ENCODE measurements at regions not wholly inside any gene's neighbourhood (a gene's known extent, or its start where the extent isn't known, plus 50 kb on each side); places are given as distances from the start of the nearest gene placed in this dataset.

DNA sequence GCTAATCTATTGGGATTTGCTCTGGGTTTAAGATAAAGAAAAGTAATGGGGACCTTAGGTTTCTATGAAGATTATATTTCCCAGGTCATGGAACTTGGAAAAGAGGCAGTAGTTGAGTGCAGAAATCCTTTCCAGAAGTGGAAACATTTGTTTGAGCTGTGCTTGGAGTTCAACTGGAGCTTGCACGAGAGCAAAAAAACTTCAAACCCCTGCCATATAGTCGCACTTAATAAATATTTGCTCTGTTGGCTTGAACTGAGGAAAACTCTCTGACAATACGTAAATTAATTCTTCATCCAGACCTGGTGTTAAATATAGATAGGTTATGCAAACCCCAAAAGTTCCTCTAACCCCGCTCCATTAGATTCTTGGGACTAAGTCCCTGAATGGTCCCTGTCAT lies 52.8 kb upstream of the COL24A1 start:
- POLR2A ChIA-PET (ENCODE audit: partially characterized antibody) = no interaction called here
- H3K79me1 ChIP-seq (ENCODE audit: low read depth, low read length) = no peaks in the 10 kb centered on the region
- no peak overlapping the region for H3K9ac ChIP-seq (replicated peaks in 1 of 4; ENCODE audit: extremely low read depth in 1 of 4, low read depth in 3 of 4, low read length in 3 of 4)
- H2BK15ac ChIP-seq (ENCODE audit: low read length) = no peak overlapping the region
- no peak overlapping the region for H2AFZ ChIP-seq (ENCODE audit: low read length)
- peaks cover 0 to 2% of the 10 kb centered on the region in 2 experiments for H4K20me1 ChIP-seq (replicated peaks in 1 of 2; ENCODE audit: control insufficient read depth in 1 of 2, insufficient read depth in 2 of 2, low read length in 2 of 2)
- no peak for DNase-seq (ENCODE audit: low read depth in 1 of 2, low spot score in 2 of 2)
- H3K4me2 ChIP-seq (ENCODE audit: insufficient read depth in 1 of 2, low read depth in 2 of 2, low read length in 2 of 2) = no peak overlapping the region
- H3K27ac ChIP-seq (ENCODE audit: low read depth, low read length) = no peak overlapping the region
- no peak overlapping the region for H2BK120ac ChIP-seq (replicated peaks; ENCODE audit: low read depth, low read length)
- no peak overlapping the region for H2BK5ac ChIP-seq (ENCODE audit: low read depth, low read length)
- H3K23ac ChIP-seq (ENCODE audit: insufficient read length) = no peak overlapping the region
- H2BK20ac ChIP-seq (ENCODE audit: low read length) = no peak overlapping the region
- H3K4me1 ChIP-seq (replicated peaks in 1 of 4; ENCODE audit: control insufficient read depth in 3 of 4, insufficient read depth in 4 of 4, low read length in 3 of 4) = no peaks in the 10 kb centered on the region
- H3K4ac ChIP-seq (replicated peaks; ENCODE audit: insufficient read length, low read depth, low read length) = no peak overlapping the region
- H2AK5ac ChIP-seq (ENCODE audit: low read depth, low read length) = no peak overlapping the region
- FAIRE-seq = no peak
- no peaks in the 10 kb centered on the region for H3K79me2 ChIP-seq (ENCODE audit: control insufficient read depth in 1 of 2, insufficient read depth in 2 of 2, low read length in 2 of 2)
- no peak overlapping the region for H2BK12ac ChIP-seq (ENCODE audit: low read depth, low read length)
- no peak overlapping the region for H4K91ac ChIP-seq (replicated peaks; ENCODE audit: insufficient read length, low read length)
- H3K27me3 ChIP-seq (replicated peaks in 1 of 4; ENCODE audit: control insufficient read depth in 3 of 4, extremely low read depth in 1 of 4, insufficient read depth in 3 of 4, low read length in 3 of 4) = no peaks in the 10 kb centered on the region
- H3K18ac ChIP-seq (ENCODE audit: extremely low read depth, low read length) = no peak overlapping the region
- H4K5ac ChIP-seq (ENCODE audit: insufficient read length, low read depth, low read length) = no peak overlapping the region
- H3K4me3 ChIP-seq (ENCODE audit: extremely low read depth in 1 of 4, insufficient read depth in 2 of 4, low read depth in 3 of 4, low read length in 4 of 4) = no peak overlapping the region
- H3K36me3 ChIP-seq (ENCODE audit: control insufficient read depth in 2 of 4, insufficient read depth in 4 of 4, low read length in 3 of 4) = no peaks in the 10 kb centered on the region
- CTCF ChIA-PET (ENCODE audit: partially characterized antibody) = no interaction called here
- no peak overlapping the region for H3K56ac ChIP-seq (replicated peaks; ENCODE audit: insufficient read length, low read depth, low read length)
- 94% methylated on average over 4 of the region's 4 CpGs; no CpG with 5 or more reads in 1 of the 2 experiments for WGBS, 2 experiments (ENCODE audit: extremely low coverage in 1 of 2, insufficient coverage in 1 of 2, insufficient read length in 1 of 2, insufficient replicate concordance in 2 of 2, low coverage in 1 of 2, low lambda C conversion rate in 2 of 2, missing lambda C conversion rate in 1 of 2)
- no peak overlapping the region for H4K8ac ChIP-seq (ENCODE audit: extremely low read depth, insufficient read depth, low read length)
- H3K9me3 ChIP-seq (ENCODE audit: insufficient read depth in 2 of 2, low read depth in 1 of 2, low read length in 1 of 2) = no peaks in the 10 kb centered on the region
- no peaks in the 10 kb centered on the region for H3K23me2 ChIP-seq (ENCODE audit: low read depth, low read length)
- no peak overlapping the region for H3K14ac ChIP-seq (ENCODE audit: insufficient read length)
- TF ChIP-seq ZNF274 (IDR thresholded peaks at IDR 0.05; ENCODE audit: borderline replicate concordance, extremely low read depth, low read length) (no peak), SP1 (IDR thresholded peaks at IDR 0.05; ENCODE audit: low read depth, low read length) (no peak), SRF (IDR thresholded peaks at IDR 0.05; ENCODE audit: low read depth, low read length) (no peak), GABPA (IDR thresholded peaks at IDR 0.05; ENCODE audit: borderline replicate concordance, insufficient read depth, low read length) (no peak), RFX5 (IDR thresholded peaks at IDR 0.05; ENCODE audit: borderline replicate concordance, low read depth, low read length) (no peak), BRCA1 (IDR thresholded peaks at IDR 0.05; ENCODE audit: low read depth, low read length) (no peak), SIN3A (conservative IDR thresholded peaks at IDR 0.05 in 1 of 2, IDR thresholded peaks at IDR 0.05 in 1 of 2; ENCODE audit: low read depth in 1 of 2, low read length in 2 of 2) (no peak), POU5F1 (IDR thresholded peaks at IDR 0.05; ENCODE audit: low read depth, low read length) (no peak), GTF2F1 (IDR thresholded peaks at IDR 0.05; ENCODE audit: borderline replicate concordance, low read depth, low read length) (no peak), JUND (IDR thresholded peaks at IDR 0.05; ENCODE audit: low read length) (no peak)
- TF ChIP-seq, protein P1, sequence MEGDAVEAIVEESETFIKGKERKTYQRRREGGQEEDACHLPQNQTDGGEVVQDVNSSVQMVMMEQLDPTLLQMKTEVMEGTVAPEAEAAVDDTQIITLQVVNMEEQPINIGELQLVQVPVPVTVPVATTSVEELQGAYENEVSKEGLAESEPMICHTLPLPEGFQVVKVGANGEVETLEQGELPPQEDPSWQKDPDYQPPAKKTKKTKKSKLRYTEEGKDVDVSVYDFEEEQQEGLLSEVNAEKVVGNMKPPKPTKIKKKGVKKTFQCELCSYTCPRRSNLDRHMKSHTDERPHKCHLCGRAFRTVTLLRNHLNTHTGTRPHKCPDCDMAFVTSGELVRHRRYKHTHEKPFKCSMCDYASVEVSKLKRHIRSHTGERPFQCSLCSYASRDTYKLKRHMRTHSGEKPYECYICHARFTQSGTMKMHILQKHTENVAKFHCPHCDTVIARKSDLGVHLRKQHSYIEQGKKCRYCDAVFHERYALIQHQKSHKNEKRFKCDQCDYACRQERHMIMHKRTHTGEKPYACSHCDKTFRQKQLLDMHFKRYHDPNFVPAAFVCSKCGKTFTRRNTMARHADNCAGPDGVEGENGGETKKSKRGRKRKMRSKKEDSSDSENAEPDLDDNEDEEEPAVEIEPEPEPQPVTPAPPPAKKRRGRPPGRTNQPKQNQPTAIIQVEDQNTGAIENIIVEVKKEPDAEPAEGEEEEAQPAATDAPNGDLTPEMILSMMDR (IDR thresholded peaks at IDR 0.05; ENCODE audit: control extremely low read depth in 1 of 3, insufficient read depth in 1 of 3, low read depth in 1 of 3, low read length in 3 of 3) = no peak
- TF ChIP-seq, protein P2, sequence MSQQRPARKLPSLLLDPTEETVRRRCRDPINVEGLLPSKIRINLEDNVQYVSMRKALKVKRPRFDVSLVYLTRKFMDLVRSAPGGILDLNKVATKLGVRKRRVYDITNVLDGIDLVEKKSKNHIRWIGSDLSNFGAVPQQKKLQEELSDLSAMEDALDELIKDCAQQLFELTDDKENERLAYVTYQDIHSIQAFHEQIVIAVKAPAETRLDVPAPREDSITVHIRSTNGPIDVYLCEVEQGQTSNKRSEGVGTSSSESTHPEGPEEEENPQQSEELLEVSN (IDR thresholded peaks at IDR 0.05) = no peak

All from H1 (cell line).